ENCODE measurements at regions not wholly inside any gene's neighbourhood (a gene's known extent, or its start where the extent isn't known, plus 50 kb on each side); places are given as distances from the start of the nearest gene placed in this dataset. TPM values are rescaled to one million over a fixed set of nuclear protein-coding genes. Genes with fewer than 3 reads are reported as not detected.
"Not testable (repeated sequence)": the region's sequence is repeated elsewhere in the genome, so short reads cannot be mapped to it uniquely, and the experiment has no call there.

DNA sequence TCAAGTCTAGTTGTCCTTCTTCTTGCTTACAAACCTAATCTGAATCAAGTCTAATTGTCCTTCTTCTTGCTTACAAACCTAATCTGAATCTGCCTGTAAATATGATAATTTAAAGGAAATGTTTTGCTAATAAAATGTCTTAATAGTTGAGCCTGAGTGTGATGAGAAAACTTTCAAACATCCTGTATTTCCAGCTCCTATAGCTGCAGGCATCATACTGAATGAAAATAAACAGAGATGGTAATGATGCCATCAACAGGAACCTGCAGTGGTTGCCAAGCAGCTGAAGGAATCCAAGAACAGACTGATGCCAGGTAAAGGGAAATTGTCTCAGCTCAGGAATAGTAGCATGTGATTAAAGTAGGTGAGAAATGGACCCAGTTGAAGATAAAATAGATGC, 156.1 kb upstream of the IRS4 start:
- no peak for TF ChIP-seq CTCF (IDR thresholded peaks at IDR 0.05; ENCODE audit: insufficient read depth, low read depth, low read length)
- no peak overlapping the region for H3K4me3 ChIP-seq (ENCODE audit: low read depth, low read length)
- DNase-seq (ENCODE audit: low read depth), result no peak

DNA sequence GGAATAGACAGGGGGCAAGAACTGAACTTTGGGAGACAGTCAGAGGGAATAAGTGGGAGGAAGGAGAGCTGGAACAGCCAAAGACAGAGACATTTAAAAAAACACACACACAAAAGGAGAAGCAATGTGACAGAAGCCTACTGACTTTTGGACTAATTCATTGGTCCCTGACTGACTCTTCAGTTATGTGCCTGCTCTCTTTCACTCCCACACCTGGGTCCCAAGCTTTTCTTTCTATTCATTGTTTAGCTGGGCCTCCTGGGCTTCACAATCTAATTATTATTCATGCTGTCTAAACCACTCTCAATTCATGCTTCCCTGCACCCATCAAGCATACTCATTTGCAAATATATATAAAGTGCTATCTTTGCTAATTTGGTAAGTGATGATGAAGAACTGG, 139.2 kb upstream of the IRS4 start:
- no peak overlapping the region for H3K4me3 ChIP-seq (ENCODE audit: low read depth, low read length)
- TF ChIP-seq CTCF (IDR thresholded peaks at IDR 0.05; ENCODE audit: insufficient read depth, low read depth, low read length), result no peak
- no peak for DNase-seq (ENCODE audit: low read depth)

GRCh38 chrX:108843039-108843438, 106.7 kb upstream of the IRS4 start:
- H3K4me3 ChIP-seq (ENCODE audit: low read depth, low read length); DNase-seq (ENCODE audit: low read depth): not testable (repeated sequence)

GRCh38 chrX:108833993-108834392, 97.6 kb upstream of the IRS4 start:
- no peak for DNase-seq (ENCODE audit: low read depth)
- H3K4me3 ChIP-seq (ENCODE audit: low read depth, low read length), result no peak overlapping the region
- TF ChIP-seq CTCF (IDR thresholded peaks at IDR 0.05; ENCODE audit: insufficient read depth, low read depth, low read length), result no peak

DNA sequence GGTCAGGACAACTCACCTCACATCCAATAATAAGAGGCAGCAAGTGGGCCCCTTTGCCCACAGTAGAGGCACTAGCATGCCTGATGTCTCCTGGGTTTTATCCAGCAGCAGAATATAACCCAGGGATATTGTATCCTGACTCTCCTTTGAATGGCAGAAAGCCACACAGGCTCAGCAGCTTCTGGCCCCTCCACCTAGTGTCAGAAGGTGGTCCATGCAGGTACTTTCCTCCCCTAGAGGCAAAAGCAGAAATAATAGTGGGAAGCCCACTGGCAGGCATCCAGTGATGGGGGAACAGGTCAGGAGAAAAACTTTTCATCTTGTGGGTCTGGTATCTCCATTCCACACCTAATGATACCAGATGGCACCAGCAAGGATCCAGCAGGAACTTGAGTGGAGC, 75.5 kb upstream of the IRS4 start:
- no peak for TF ChIP-seq CTCF (IDR thresholded peaks at IDR 0.05; ENCODE audit: insufficient read depth, low read depth, low read length)
- H3K4me3 ChIP-seq (ENCODE audit: low read depth, low read length), result no peak overlapping the region
- DNase-seq (ENCODE audit: low read depth), result no peak

DNA sequence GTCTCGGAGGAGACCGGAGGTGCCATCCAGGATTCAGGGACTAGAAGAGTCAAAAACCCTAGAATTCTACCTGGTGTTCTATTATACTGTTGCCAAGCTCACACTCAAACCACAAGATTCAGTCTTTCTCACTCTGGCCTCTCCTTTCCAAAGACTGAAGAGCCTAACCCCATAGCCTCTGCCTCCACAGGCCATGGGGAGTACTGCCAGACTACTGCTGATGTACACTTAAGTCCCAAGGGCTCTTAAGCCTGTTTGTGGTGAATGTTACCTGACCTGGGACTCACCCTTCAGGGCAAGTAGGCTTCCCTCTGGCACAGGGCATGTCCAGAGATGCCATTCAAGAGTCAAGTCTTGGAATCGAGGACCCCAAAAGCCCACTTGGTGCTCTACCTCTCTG, 58.9 kb upstream of the IRS4 start:
- no peak overlapping the region for H3K4me3 ChIP-seq (ENCODE audit: low read depth, low read length)
- no peak for DNase-seq (ENCODE audit: low read depth)
- TF ChIP-seq CTCF (IDR thresholded peaks at IDR 0.05; ENCODE audit: insufficient read depth, low read depth, low read length), result no peak

Small RNAs in the stretch of these regions (small RNA-seq; reads per million reads assigned to genes)
- gene MIR6087, result not detected
- gene RNU6-309P, result not detected

All from fibroblast of villous mesenchyme (primary cell).